Central memory CD8-positive, alpha-beta T cell (primary cell): ENCODE measurements at regions not wholly inside any gene's neighbourhood (a gene's known extent, or its start where the extent isn't known, plus 50 kb on each side); places are given as distances from the start of the nearest gene placed in this dataset.

Experiments
- ATAC-seq: fragments of 150-1000 bp; cut with Tn5 transposase; replicated peaks from 2 replicates; pipeline ENCODE4 v1.10.0; 2022; ENCODE audit warnings: mild to moderate bottlenecking, moderate FRiP score, moderate number of reproducible peaks; ENCODE audit not compliant: poor library complexity, severe bottlenecking; ENCODE audit errors: extremely low read depth
- DNase-seq, 2 donors: peaks; one replicate each; pipeline ENCODE4 v3.0.0; 2021; ENCODE audit warnings: low spot score in 2 of 2
- H3K27ac Mint-ChIP-seq: one replicate; pipeline ENCODE4 v1.8.0; 2022; ENCODE audit warnings: low read depth, mild to moderate bottlenecking, moderate library complexity, mixed read lengths
- H3K27me3 Mint-ChIP-seq: one replicate; pipeline ENCODE4 v1.8.0; 2022; ENCODE audit warnings: mixed read lengths
- H3K36me3 Mint-ChIP-seq: one replicate; pipeline ENCODE4 v1.8.0; 2022; ENCODE audit warnings: mild to moderate bottlenecking, moderate library complexity, mixed read lengths; ENCODE audit not compliant: insufficient read depth
- H3K4me1 Mint-ChIP-seq: one replicate; pipeline ENCODE4 v1.8.0; 2022; ENCODE audit warnings: mixed read lengths
- H3K4me3 Mint-ChIP-seq: one replicate; pipeline ENCODE4 v1.8.0; 2022; ENCODE audit warnings: mild to moderate bottlenecking, moderate library complexity, mixed read lengths
- H3K9me3 Mint-ChIP-seq: one replicate; pipeline ENCODE4 v1.8.0; 2022; ENCODE audit warnings: mixed read lengths

DNA sequence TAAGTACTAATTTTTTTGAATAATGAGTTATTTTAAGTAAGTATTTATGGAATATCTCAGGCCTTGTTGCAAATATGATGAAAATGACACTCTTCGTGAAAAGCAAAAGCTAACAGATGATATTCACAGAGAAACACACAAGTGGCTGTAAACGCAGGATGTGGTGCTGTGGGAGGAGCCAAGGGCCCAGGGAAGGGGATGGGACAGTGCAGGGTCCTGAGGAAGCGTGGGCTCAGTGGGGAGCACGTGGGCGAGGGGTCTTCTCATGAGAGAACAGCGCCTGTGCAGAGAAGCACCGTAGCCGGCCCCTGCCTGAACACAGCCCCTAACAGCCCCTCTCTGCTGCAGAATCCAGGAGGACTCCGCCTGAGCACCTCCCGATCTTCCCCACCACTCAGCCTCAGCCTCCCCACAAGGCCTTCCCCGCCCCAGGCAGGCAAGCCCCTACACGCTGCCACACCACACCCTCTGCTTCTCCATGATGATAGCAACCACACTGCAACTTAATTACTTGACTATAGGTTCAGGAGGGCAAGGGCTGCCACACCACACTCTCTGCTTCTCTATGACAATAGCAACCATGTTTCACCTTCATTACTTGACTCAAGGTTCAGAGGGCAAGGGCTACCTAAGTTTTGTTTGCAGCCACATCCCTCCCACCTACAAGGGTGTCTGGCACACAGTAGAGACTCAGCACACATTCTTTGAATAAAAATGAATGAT lies 152.6 kb upstream of the RNF32 start:
- Mint-ChIP-seq H3K27me3 (peaks cover 30% of the 10 kb centered on the region), H3K27ac (no peak overlapping the region), H3K4me3 (no peak overlapping the region), H3K9me3 (no peaks in the 10 kb centered on the region), H3K4me1 (no peaks in the 10 kb centered on the region), H3K36me3 (no peaks in the 10 kb centered on the region)
- ATAC-seq (no peak), DNase-seq (no peak)

DNA sequence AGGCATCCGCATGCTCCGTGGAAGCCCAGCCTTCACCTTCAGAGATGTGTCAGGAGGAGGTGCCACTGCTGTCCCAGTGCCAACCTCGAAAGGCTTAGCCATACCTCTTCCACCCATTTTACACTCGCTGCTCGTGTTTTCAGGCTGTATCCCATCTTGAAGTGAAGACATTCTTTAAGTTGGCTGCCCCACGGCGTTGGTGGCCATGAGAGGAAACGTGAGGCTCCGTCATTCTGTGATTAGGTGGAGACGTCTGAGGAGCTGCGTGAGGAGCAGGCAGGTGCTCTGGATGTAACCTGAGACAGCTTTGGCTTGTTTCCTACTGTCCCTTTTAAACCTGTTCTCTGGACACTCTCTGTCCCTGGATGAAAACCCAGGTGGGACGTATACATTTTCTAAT lies 159.9 kb upstream of the RNF32 start:
- ATAC-seq (no peak), DNase-seq (no peak)
- peaks cover 55% of the 10 kb centered on the region for H3K27me3 Mint-ChIP-seq
- no peaks in the 10 kb centered on the region for H3K36me3 Mint-ChIP-seq
- H3K4me3 Mint-ChIP-seq = no peak overlapping the region
- H3K9me3 Mint-ChIP-seq = no peaks in the 10 kb centered on the region
- no peaks in the 10 kb centered on the region for H3K4me1 Mint-ChIP-seq
- no peak overlapping the region for H3K27ac Mint-ChIP-seq

DNA sequence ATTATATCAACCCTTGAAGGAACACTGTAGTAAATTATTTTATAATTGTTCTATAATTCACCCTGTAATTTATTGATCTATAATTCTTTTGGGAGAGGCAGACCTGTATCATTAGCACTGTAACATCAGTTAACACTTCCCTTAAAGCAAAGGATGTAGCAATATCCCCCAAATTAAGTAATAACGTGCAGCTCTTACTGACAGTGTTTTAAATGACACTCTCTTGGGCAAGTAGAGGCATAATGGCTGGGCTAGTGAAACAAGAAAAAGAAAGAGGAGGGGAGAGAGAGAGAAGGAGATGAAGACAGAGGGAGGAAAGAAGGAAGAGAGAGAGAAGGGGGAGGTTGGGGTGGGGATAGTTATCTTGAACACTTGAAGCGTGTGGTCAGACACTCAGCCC lies 161.0 kb upstream of the RNF32 start:
- ATAC-seq (no peak), DNase-seq (no peak)
- Mint-ChIP-seq H3K27ac (no peak overlapping the region), H3K4me1 (no peaks in the 10 kb centered on the region), H3K4me3 (no peak overlapping the region), H3K27me3 (peaks cover 60% of the 10 kb centered on the region), H3K9me3 (no peaks in the 10 kb centered on the region), H3K36me3 (no peaks in the 10 kb centered on the region)

DNA sequence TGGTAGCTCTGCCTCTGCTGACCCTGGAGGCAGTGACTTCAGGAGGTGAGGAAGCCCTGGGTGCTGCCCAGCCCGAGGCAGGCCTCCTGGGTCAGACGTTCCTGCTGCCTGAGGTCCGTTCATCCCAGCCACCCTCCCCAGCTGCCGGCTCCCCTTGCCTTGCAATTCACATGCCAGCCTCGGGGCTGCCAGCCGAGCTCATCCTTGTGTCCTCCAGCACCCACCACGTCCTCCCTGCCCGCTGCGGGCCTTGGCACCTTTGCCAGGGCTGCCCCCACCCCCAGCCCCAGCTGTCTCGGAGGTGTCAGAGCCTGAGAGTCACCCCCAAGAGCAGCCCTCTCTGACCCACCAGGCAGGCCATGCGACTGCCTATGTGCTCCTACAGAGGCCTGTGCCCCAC lies 162.1 kb upstream of the RNF32 start:
- Mint-ChIP-seq H3K9me3 (no peaks in the 10 kb centered on the region), H3K4me1 (no peaks in the 10 kb centered on the region), H3K27me3 (peaks cover 61% of the 10 kb centered on the region), H3K4me3 (no peak overlapping the region), H3K27ac (no peak overlapping the region), H3K36me3 (no peaks in the 10 kb centered on the region)
- ATAC-seq (no peak), DNase-seq (no peak)

DNA sequence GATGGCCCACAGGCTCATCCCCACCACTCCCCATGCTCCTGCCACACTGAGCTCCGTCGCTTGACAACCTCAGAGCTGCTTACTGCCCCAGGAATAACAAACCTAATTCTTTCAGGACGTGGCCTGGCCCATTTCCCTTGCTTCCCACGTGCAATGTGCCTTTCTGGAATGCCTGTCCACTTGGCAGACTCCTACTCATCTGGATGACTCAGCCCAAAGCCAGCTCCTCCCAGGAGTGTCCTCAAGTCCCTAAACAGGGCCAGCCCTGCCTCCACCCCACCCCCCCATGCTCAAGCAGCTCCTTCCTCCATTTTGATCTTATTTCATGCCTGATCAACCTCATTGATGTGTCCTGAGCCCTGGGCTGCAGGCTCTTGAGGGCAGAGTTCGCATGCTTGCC lies 164.9 kb upstream of the RNF32 start:
- DNase-seq (no peak), ATAC-seq (no peak)
- peaks cover 4% of the 10 kb centered on the region for H3K9me3 Mint-ChIP-seq
- no peak overlapping the region for H3K4me3 Mint-ChIP-seq
- H3K36me3 Mint-ChIP-seq = no peaks in the 10 kb centered on the region
- peaks cover 56% of the 10 kb centered on the region for H3K27me3 Mint-ChIP-seq
- no peak overlapping the region for H3K27ac Mint-ChIP-seq
- no peaks in the 10 kb centered on the region for H3K4me1 Mint-ChIP-seq

DNA sequence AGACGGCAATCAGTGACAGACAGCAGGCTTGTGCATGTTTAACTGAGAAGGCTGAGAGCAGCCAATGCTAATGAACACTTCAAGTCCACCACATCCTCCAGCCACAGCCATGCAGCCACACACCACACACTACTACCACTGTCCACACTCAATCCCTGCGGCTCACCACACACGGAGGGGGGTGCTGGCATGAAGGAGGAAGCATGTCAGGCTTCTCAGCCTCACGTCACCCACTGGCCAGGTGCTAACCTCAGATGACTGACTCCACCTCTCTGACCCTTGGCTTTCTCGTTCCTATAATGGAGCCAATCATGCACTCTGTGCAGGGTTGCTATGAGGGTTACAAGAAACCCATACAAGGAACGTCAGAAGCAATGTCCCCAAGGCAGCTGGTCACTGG lies 165.4 kb upstream of the RNF32 start:
- Mint-ChIP-seq H3K27me3 (peaks cover 59% of the 10 kb centered on the region), H3K4me3 (no peak overlapping the region), H3K36me3 (no peaks in the 10 kb centered on the region), H3K27ac (no peak overlapping the region), H3K9me3 (peaks cover 6% of the 10 kb centered on the region), H3K4me1 (no peaks in the 10 kb centered on the region)
- ATAC-seq (no peak), DNase-seq (no peak)

DNA sequence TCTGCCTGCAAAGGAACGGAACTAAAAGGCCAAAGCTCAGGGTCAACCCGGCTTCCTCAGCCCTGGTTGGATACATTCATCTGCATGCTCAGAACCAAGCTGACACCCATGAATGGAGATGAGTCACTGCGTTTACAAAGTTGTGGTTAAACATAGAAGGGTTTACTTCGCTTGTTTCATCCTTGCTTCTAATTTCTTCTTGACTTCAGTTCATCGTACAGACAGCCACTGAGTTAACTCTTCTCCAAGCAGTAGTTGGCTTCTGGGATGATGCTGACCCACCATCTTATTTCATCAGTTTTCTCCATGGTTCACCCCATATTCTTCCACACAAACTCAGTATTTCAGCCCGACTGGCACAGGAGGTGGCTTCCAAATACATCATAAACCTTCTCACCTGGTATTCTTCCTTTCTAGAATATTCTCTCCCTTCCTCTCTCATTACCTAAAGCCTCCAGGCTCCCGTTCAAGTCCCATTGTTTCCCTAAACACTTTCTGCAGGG lies 166.3 kb upstream of the RNF32 start:
- no peak for DNase-seq
- peaks cover 55% of the 10 kb centered on the region for H3K27me3 Mint-ChIP-seq
- H3K4me3 Mint-ChIP-seq = no peak overlapping the region
- H3K9me3 Mint-ChIP-seq = peaks cover 6% of the 10 kb centered on the region
- H3K27ac Mint-ChIP-seq = no peak overlapping the region
- H3K36me3 Mint-ChIP-seq = no peaks in the 10 kb centered on the region
- no peaks in the 10 kb centered on the region for H3K4me1 Mint-ChIP-seq
- ATAC-seq = no peak

DNA sequence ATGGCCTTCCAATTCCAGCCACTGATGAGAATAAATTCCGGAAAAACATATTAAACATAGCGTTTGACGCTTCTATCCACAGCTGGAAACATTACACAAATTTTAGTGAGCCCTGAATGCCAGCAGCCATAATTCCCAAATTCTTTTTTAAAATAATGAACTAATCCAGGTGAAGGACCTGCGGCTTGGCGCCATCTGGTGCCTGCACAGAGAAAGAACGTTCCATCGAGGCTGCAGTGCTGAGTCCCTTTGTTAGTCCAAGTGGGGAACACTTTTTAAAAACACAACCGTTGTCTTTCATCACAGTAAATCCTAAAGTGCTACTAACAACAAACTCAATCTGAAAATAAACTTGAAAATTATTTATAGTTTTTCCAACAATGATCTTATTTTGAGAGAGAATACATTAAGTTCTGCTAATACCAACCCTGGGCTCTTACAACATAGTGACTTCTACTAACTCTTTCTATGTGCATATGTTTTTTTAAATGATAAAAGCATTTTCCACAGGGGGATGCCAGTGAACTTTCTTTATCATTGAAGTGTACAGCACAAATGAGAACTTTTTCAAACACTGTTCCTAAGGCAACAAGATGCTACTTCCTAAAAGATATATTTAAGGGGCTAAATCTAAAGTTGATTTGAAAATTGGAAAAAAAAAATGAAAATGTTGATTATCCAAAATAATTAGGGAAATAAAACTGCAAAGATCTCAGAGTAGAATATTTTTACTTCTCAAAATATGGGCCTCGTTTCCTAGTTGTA lies 166.9 kb upstream of the RNF32 start:
- peaks cover 48% of the 10 kb centered on the region for H3K27me3 Mint-ChIP-seq
- H3K4me1 Mint-ChIP-seq = no peaks in the 10 kb centered on the region
- H3K4me3 Mint-ChIP-seq = no peak overlapping the region
- H3K27ac Mint-ChIP-seq = no peak overlapping the region
- no peak for DNase-seq
- peaks cover 6% of the 10 kb centered on the region for H3K9me3 Mint-ChIP-seq
- H3K36me3 Mint-ChIP-seq = no peaks in the 10 kb centered on the region
- no peak for ATAC-seq

DNA sequence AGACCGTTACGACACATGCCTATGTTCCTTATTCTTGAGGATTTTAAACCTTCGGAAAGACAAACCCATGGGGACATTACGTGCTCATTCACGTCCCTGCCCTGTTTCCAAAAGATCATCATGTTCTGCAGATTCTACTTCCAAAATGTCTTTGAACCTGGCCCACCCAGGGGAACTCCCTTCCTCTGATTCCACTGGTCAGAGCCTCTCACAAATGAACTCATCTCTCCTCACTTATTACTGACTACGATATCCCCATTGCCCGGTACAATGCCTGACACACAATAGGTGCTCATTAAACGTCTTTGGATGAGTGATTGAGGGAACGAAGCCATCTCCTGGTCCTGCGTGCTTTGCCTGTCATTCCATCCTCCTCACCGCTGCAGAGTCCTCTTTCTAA lies 168.3 kb upstream of the RNF32 start:
- Mint-ChIP-seq H3K4me3 (no peak overlapping the region), H3K4me1 (no peaks in the 10 kb centered on the region), H3K36me3 (no peaks in the 10 kb centered on the region), H3K27me3 (peaks cover 36% of the 10 kb centered on the region), H3K9me3 (peaks cover 6% of the 10 kb centered on the region), H3K27ac (no peak overlapping the region)
- ATAC-seq (no peak), DNase-seq (no peak)

DNA sequence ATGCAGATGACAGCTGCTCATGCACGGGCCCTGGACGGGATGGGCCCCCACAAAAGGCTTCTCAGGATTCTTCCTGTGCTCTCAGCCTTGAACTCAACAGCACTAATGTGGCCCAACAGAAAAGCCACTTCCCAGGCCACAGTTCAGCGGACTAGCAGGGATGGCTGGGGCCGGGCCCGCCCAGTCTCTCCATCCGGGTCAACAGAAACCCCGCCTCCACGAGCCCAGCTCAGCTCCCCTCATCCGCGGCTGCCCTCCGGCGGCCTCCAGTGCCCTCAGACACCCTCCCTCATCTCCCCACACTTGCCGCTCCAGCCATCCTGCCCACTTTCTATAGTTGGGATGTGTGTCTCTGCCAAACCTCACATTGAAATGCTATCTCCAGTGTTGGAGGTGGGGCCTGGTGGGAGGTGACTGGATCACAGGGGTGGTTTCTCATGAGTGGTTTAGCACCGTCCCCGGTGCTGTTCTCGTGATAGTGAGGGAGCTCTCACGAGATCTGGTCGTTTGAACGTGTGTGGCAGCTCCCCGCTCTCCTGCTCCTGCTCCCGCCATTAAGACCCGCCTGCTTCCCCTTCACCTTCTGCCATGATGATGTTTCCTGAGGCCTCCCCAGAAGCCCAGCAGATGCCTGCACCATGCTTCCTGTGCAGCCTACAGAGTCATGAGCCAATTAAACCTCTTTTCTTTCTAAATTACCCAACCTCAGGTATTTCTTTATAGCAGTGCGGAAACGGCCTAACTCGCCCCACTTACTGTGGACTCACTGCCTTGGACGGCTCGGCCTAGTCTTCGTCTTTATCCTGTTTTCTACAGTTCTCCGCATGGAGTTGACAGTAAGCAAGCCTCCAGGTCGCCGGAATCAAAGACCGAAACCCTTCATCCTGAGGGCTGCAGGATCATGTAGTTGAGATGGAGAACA lies 169.9 kb upstream of the RNF32 start:
- peaks cover 6% of the 10 kb centered on the region for H3K9me3 Mint-ChIP-seq
- ATAC-seq = no peak
- no peaks in the 10 kb centered on the region for H3K36me3 Mint-ChIP-seq

DNA sequence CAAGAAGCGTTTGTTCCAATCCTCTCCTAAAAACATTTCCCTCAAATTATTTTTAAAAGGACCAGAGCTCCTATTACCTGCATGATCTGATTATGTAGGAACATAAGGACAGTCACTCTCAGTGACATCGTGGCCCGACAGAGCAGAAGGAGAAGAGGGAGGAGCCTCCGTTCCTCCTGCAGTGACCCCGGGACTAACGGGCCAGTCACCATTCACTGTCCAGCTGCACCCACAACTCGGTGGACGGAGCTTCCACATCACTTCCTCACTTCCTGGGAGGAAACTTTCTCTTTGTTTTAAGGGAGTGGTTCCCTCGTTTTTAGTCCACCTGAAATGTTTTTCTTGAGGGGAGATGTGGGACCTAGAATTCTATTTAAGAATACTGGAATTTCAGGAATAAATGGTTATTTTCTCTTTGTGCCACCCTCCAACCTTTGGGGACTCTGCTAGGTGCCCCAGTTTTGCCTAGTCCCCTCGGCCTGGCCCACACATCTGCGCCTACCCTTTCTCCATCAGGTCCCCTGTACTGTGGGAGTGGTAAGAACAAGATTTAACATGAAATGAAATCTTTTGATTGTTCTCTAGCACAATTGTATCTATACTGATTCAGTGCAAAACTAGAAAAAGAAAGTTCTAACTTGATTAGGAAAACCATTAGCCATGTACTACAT lies 173.5 kb upstream of the RNF32 start:
- H3K27ac Mint-ChIP-seq = no peak overlapping the region
- H3K27me3 Mint-ChIP-seq = peaks cover 14% of the 10 kb centered on the region
- ATAC-seq (no peak), DNase-seq (no peak)
- H3K4me3 Mint-ChIP-seq = no peak overlapping the region
- no peaks in the 10 kb centered on the region for H3K36me3 Mint-ChIP-seq
- H3K9me3 Mint-ChIP-seq = peaks cover 6% of the 10 kb centered on the region
- no peaks in the 10 kb centered on the region for H3K4me1 Mint-ChIP-seq

More for the DNA sequence above, 169.9 kb upstream of the RNF32 start:
- H3K4me3 Mint-ChIP-seq = no peak overlapping the region
- no peak for DNase-seq
- H3K27ac Mint-ChIP-seq = no peak overlapping the region
- no peaks in the 10 kb centered on the region for H3K4me1 Mint-ChIP-seq
- peaks cover 31% of the 10 kb centered on the region for H3K27me3 Mint-ChIP-seq

DNA sequence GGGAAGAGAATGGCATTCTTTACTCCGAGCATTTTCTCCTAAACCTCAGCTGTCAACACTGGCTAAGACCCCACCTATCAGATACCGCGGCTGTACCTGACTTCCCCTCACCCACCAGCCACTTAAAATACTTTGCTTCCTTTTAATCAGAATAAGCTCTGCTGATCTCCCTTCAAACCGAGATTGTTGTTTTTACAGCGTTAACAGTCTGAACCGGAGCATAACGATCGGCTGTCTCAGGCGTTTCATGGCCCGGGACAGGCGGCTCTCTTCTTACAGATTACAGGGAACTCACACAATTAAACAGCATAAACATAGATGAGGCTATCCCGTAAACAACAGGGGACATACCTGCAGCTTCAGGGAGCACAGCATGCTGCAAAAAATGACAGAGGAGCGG lies 174.3 kb upstream of the RNF32 start:
- ATAC-seq (no peak), DNase-seq (no peak)
- Mint-ChIP-seq H3K36me3 (no peaks in the 10 kb centered on the region), H3K27ac (no peak overlapping the region), H3K4me1 (no peaks in the 10 kb centered on the region), H3K9me3 (peaks cover 6% of the 10 kb centered on the region), H3K27me3 (peaks cover 9% of the 10 kb centered on the region), H3K4me3 (no peak overlapping the region)
